WI38 (cell line): ENCODE measurements at regions not wholly inside any gene's neighbourhood (a gene's known extent, or its start where the extent isn't known, plus 50 kb on each side); places are given as distances from the start of the nearest gene placed in this dataset.
"Not testable (repeated sequence)": the region's sequence is repeated elsewhere in the genome, so short reads cannot be mapped to it uniquely, and the experiment has no call there.

Experiments
- H3K4me3 ChIP-seq: 2 replicates; pipeline ENCODE4 v1.5.1; 2011; ENCODE audit warnings: low read depth, mild to moderate bottlenecking, control low read depth, low read length
- CTCF ChIP-seq: IDR thresholded peaks from 2 replicates; pipeline ENCODE4 v1.5.1; 2012; ENCODE audit warnings: low read depth, mild to moderate bottlenecking, control low read depth, low read length

GRCh38 chr15:19944261-19944888 is 597.2 kb downstream of the GOLGA6L6 start:
- no peak overlapping the region for H3K4me3 ChIP-seq
- TF ChIP-seq CTCF, result no peak

- TF ChIP-seq CTCF, result no peak
- H3K4me3 ChIP-seq, result no peak overlapping the region
These were observed 598.1 kb downstream of the GOLGA6L6 start for GRCh38 chr15:19943515-19943914.

- not testable (repeated sequence) for H3K4me3 ChIP-seq
These were observed 638.3 kb downstream of the GOLGA6L6 start for GRCh38 chr15:19903281-19903680.

- H3K4me3 ChIP-seq, result not testable (repeated sequence)
These were observed 639.2 kb downstream of the GOLGA6L6 start for GRCh38 chr15:19902388-19902787.

- not testable (repeated sequence) for H3K4me3 ChIP-seq
These were observed 640.2 kb downstream of the GOLGA6L6 start for GRCh38 chr15:19901414-19901813.

DNA sequence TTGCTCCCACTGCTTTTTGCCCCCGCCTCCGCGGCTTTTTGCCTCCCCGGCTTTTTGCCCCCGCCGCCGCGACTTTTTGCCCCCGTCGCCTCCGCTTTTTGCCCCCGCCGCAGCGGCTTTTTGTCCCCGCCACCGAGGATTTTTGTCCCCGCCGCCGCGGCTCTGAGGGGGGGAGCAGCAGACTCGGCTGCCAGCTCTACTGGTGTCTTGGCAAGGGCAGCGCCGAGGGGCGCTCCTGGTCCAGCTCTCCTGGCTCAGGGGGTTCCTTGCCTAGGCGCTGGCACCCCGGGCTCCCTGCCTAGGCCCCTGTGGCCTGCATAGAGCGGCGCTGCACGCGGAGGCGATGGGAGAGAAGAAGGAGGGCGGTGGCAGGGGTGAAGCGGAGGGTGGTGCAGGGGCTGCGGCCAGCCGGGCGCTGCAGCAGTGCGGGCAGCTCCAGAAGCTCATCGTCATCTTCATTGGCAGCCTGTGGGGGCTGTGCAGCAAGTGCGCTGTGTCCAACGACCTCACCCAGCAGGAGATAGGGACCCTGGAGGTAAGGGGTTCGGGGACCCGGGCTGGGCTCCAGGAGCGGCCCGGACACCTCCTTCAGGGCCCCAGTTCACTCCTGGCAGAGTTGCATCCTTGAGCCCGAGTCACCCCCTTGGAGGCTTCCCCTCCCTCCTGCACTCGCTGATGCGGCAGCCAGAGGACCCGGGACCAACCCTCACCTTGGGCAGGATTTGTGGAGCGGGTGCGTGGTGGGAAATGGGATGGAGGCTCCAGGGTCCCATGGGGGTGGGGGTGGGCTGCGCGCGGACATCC is 642.4 kb downstream of the GOLGA6L6 start:
- H3K4me3 ChIP-seq, result no peak overlapping the region
- no peak for TF ChIP-seq CTCF

DNA sequence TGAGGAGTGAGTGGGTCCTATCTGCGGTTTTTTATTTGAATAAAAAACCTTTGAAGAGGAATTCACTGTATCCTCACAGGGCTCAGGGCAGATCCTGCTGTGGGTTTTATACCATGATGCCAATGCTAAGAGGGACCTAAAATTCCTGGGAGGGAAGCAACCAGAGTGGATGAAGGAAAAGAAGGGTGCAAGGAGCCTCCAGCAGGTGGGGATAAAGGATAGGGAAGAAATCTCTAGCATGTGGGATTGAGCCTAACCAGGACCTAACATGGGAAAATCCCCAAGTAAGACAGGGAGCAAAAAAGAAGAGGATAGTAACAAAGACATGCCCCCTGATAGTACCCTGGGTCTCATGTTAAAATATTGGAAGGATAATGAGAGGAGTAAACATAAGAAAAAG is 652.8 kb downstream of the GOLGA6L6 start:
- H3K4me3 ChIP-seq, result not testable (repeated sequence)

DNA sequence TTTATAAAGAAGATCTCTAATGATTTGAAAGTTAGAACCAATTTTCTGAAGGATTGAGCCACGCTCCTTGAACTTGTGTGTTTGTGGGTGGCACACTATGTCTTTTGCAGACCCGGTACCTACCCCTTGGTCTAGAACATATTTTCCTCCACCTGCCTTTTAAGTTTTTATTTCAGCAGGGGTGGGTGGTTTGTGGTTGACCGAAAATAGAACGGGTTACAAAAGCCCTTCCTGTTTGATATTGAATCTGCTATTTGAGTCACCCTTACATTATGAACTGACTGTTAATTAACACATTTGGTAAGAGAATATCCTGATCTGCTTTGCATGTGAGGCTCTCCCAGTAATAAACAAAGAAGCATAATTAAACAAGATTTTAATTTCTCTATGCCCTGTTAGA is 697.5 kb downstream of the GOLGA6L6 start:
- not testable (repeated sequence) for H3K4me3 ChIP-seq
